Mesendoderm (in vitro differentiated cells): ENCODE measurements at regions not wholly inside any gene's neighbourhood (a gene's known extent, or its start where the extent isn't known, plus 50 kb on each side); places are given as distances from the start of the nearest gene placed in this dataset.

Experiments used
- DNase-seq: peaks from one replicate; pipeline ENCODE4 v3.0.0; 2013
- H2AK5ac ChIP-seq: 2 replicates; pipeline ENCODE4 v1.6.1; 2013; ENCODE audit warnings: low read length, inconsistent platforms
- H2BK120ac ChIP-seq: 2 replicates; pipeline ENCODE4 v1.6.1; 2013; ENCODE audit warnings: low read depth, mild to moderate bottlenecking, low read length, moderate library complexity, mixed read lengths
- H2BK15ac ChIP-seq: replicated peaks from 2 replicates; pipeline ENCODE4 v1.6.1; 2013; ENCODE audit warnings: low read depth, mild to moderate bottlenecking, moderate library complexity
- H2BK5ac ChIP-seq: 2 replicates; pipeline ENCODE4 v1.6.1; 2013; ENCODE audit warnings: low read length, inconsistent platforms
- H3K18ac ChIP-seq: 2 replicates; pipeline ENCODE4 v1.6.1; 2013; ENCODE audit warnings: mild to moderate bottlenecking, low read length, mixed read lengths
- H3K23ac ChIP-seq: one replicate; pipeline ENCODE4 v1.6.1; 2013; ENCODE audit warnings: low read length
- H3K27ac ChIP-seq: 2 replicates; pipeline ENCODE4 v1.5.1; 2013; ENCODE audit warnings: low read depth, mild to moderate bottlenecking, inconsistent platforms, low read length, moderate library complexity
- H3K27me3 ChIP-seq: 2 replicates; pipeline ENCODE4 v1.6.1; 2013; ENCODE audit warnings: low read length, control low read depth, mild to moderate bottlenecking, inconsistent platforms; ENCODE audit not compliant: insufficient read depth, poor library complexity
- H3K36me3 ChIP-seq: 2 replicates; pipeline ENCODE4 v1.6.1; 2013; ENCODE audit warnings: low read length, inconsistent platforms; ENCODE audit not compliant: control insufficient read depth, insufficient read depth
- H3K4ac ChIP-seq: one replicate; pipeline ENCODE4 v1.6.1; 2013; ENCODE audit warnings: low read depth, mild to moderate bottlenecking, low read length, moderate library complexity
- H3K4me1 ChIP-seq: 2 replicates; pipeline ENCODE4 v1.6.1; 2013; ENCODE audit warnings: low read depth, low read length, inconsistent platforms; ENCODE audit not compliant: control insufficient read depth
- H3K4me2 ChIP-seq: 2 replicates; pipeline ENCODE4 v1.6.1; 2013; ENCODE audit warnings: low read length
- H3K4me3 ChIP-seq: 2 replicates; pipeline ENCODE4 v1.5.1; 2013; ENCODE audit warnings: mild to moderate bottlenecking, low read length
- H3K56ac ChIP-seq: one replicate; pipeline ENCODE4 v1.6.1; 2013; ENCODE audit warnings: low read length
- H3K79me1 ChIP-seq: 2 replicates; pipeline ENCODE4 v1.6.1; 2013; ENCODE audit warnings: low read length, inconsistent platforms
- H3K79me2 ChIP-seq: 2 replicates; pipeline ENCODE4 v1.6.1; 2013; ENCODE audit warnings: mild to moderate bottlenecking, low read length; ENCODE audit not compliant: control insufficient read depth, insufficient read depth
- H3K9ac ChIP-seq: 2 replicates; pipeline ENCODE4 v1.6.1; 2013; ENCODE audit warnings: low read length, inconsistent platforms
- H4K5ac ChIP-seq: one replicate; pipeline ENCODE4 v1.6.1; 2013; ENCODE audit warnings: low read length
- H4K8ac ChIP-seq: one replicate; pipeline ENCODE4 v1.6.1; 2013; ENCODE audit warnings: low read depth, mild to moderate bottlenecking, control low read depth, low read length, moderate library complexity
- WGBS: extraction: QIAGEN DNeasy Blood & Tissue Kit; methylation state at CpG from one replicate; pipeline ENCODE4 v1.1.7; 2013; ENCODE audit warnings: low lambda C conversion rate, missing lambda C conversion rate; ENCODE audit not compliant: insufficient coverage; ENCODE audit errors: extremely low coverage; 5-methylcytosine and 5-hydroxymethylcytosine counted together

GRCh38 chr10:61184429-61184828, 240.4 kb upstream of the RHOBTB1 start:
- H3K9ac ChIP-seq, result no peak overlapping the region
- no peak overlapping the region for H3K18ac ChIP-seq
- H3K56ac ChIP-seq, result no peak overlapping the region
- no peak overlapping the region for H2AK5ac ChIP-seq
- no peak overlapping the region for H3K4me3 ChIP-seq
- no peak overlapping the region for H3K4me2 ChIP-seq
- no peak overlapping the region for H2BK5ac ChIP-seq
- H3K23ac ChIP-seq, result no peak overlapping the region
- H3K36me3 ChIP-seq, result no peaks in the 10 kb centered on the region
- no peak overlapping the region for H3K4ac ChIP-seq
- no peaks in the 10 kb centered on the region for H3K79me1 ChIP-seq
- H3K27ac ChIP-seq, result no peak overlapping the region
- H4K8ac ChIP-seq, result no peak overlapping the region
- WGBS, result no CpG with 5 or more reads among the region's 2 CpGs
- no peak overlapping the region for H4K5ac ChIP-seq
- DNase-seq, result no peak
- no peak overlapping the region for H2BK120ac ChIP-seq
- H2BK15ac ChIP-seq, result no peak overlapping the region
- no peaks in the 10 kb centered on the region for H3K27me3 ChIP-seq
- no peaks in the 10 kb centered on the region for H3K79me2 ChIP-seq
- no peaks in the 10 kb centered on the region for H3K4me1 ChIP-seq

DNA sequence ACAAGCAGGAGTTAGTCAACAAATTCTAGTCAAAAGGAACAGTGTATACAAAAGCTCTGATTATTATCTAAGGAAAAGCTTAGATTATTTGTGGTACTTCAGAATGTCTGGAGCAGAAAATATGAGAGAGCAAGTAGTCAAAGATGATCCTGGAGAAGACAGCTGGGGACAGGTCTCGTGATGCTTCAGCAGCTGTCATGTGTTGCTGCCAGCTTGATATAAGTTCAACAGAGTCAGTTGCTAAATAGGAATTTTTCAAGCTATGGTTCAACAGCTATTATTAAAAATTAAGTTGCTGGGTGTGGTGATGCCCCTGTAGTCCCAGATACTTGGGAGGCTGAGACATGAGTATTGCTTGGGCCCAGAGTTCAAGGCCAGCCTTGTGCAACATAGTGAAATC, 240.0 kb upstream of the RHOBTB1 start:
- H3K27ac ChIP-seq, result no peak overlapping the region
- no peak overlapping the region for H4K8ac ChIP-seq
- H3K18ac ChIP-seq, result no peak overlapping the region
- no peak overlapping the region for H2AK5ac ChIP-seq
- H3K9ac ChIP-seq, result no peak overlapping the region
- H3K79me2 ChIP-seq, result no peaks in the 10 kb centered on the region
- no peak overlapping the region for H3K4me3 ChIP-seq
- H3K56ac ChIP-seq, result no peak overlapping the region
- H3K4me2 ChIP-seq, result no peak overlapping the region
- no peak overlapping the region for H4K5ac ChIP-seq
- H3K79me1 ChIP-seq, result no peaks in the 10 kb centered on the region
- H2BK5ac ChIP-seq, result no peak overlapping the region
- no peaks in the 10 kb centered on the region for H3K4me1 ChIP-seq
- no peaks in the 10 kb centered on the region for H3K36me3 ChIP-seq
- no CpG with 5 or more reads among the region's 1 CpG for WGBS
- H3K4ac ChIP-seq, result no peak overlapping the region
- no peak for DNase-seq
- H2BK120ac ChIP-seq, result no peak overlapping the region
- H3K27me3 ChIP-seq, result no peaks in the 10 kb centered on the region
- no peak overlapping the region for H3K23ac ChIP-seq
- H2BK15ac ChIP-seq, result no peak overlapping the region

DNA sequence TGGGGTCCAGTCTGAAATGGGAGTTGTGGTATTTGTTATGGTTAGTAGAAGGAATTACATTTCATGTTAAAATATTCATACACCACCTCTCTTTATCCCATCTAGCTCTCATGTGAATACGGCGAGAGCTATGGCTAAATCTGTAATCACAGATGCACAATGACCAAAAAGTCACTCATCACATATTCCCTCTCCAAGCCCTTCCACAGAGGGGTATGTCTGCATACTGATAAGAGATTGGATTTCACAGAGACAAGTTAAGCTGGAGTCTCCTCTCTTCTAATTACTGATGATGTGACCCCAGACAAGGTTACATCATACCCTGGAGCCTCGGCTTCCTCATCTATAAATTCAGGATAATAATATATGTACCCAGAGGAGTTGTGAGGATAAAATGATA, 237.8 kb upstream of the RHOBTB1 start:
- H3K4me2 ChIP-seq, result no peak overlapping the region
- H3K9ac ChIP-seq, result no peak overlapping the region
- no peak overlapping the region for H3K27ac ChIP-seq
- H3K27me3 ChIP-seq, result no peaks in the 10 kb centered on the region
- no CpG with 5 or more reads among the region's 3 CpGs for WGBS
- H2BK5ac ChIP-seq, result no peak overlapping the region
- H2AK5ac ChIP-seq, result no peak overlapping the region
- no peak overlapping the region for H3K18ac ChIP-seq
- no peak overlapping the region for H3K4ac ChIP-seq
- no peaks in the 10 kb centered on the region for H3K36me3 ChIP-seq
- no peak for DNase-seq
- no peak overlapping the region for H4K5ac ChIP-seq
- H3K4me3 ChIP-seq, result no peak overlapping the region
- H2BK15ac ChIP-seq, result no peak overlapping the region
- H3K79me1 ChIP-seq, result no peaks in the 10 kb centered on the region
- no peak overlapping the region for H3K56ac ChIP-seq
- H4K8ac ChIP-seq, result no peak overlapping the region
- no peak overlapping the region for H3K23ac ChIP-seq
- no peaks in the 10 kb centered on the region for H3K79me2 ChIP-seq
- no peaks in the 10 kb centered on the region for H3K4me1 ChIP-seq
- no peak overlapping the region for H2BK120ac ChIP-seq

- Histone ChIP-seq H3K36me3 (no peaks in the 10 kb centered on the region), H2BK15ac (no peak overlapping the region), H3K27me3 (no peaks in the 10 kb centered on the region), H3K4me2 (no peak overlapping the region), H3K23ac (no peak overlapping the region), H3K4me1 (no peaks in the 10 kb centered on the region), H2BK5ac (no peak overlapping the region), H2BK120ac (no peak overlapping the region), H2AK5ac (no peak overlapping the region), H3K4ac (no peak overlapping the region), H3K18ac (no peak overlapping the region), H3K79me2 (no peaks in the 10 kb centered on the region), H4K5ac (no peak overlapping the region), H3K56ac (no peak overlapping the region), H4K8ac (no peak overlapping the region), H3K79me1 (no peaks in the 10 kb centered on the region), H3K9ac (no peak overlapping the region), H3K4me3 (no peak overlapping the region), H3K27ac (no peak overlapping the region)
- WGBS, result no CpG with 5 or more reads among the region's 3 CpGs
- no peak for DNase-seq
Measured at GRCh38 chr10:61179771-61180170, 235.8 kb upstream of the RHOBTB1 start.

- no peak overlapping the region for H3K4me3 ChIP-seq
- H3K79me1 ChIP-seq, result no peaks in the 10 kb centered on the region
- WGBS, result no CpG with 5 or more reads among the region's 3 CpGs
- DNase-seq, result no peak
- no peak overlapping the region for H4K5ac ChIP-seq
- H3K18ac ChIP-seq, result no peak overlapping the region
- no peaks in the 10 kb centered on the region for H3K4me1 ChIP-seq
- H4K8ac ChIP-seq, result no peak overlapping the region
- no peak overlapping the region for H3K4me2 ChIP-seq
- H3K79me2 ChIP-seq, result no peaks in the 10 kb centered on the region
- no peak overlapping the region for H3K23ac ChIP-seq
- no peak overlapping the region for H3K4ac ChIP-seq
- H3K27me3 ChIP-seq, result no peaks in the 10 kb centered on the region
- H2BK120ac ChIP-seq, result no peak overlapping the region
- H3K36me3 ChIP-seq, result no peaks in the 10 kb centered on the region
- H2BK15ac ChIP-seq, result no peak overlapping the region
- H2BK5ac ChIP-seq, result no peak overlapping the region
- H3K56ac ChIP-seq, result no peak overlapping the region
- no peak overlapping the region for H2AK5ac ChIP-seq
- H3K27ac ChIP-seq, result no peak overlapping the region
- no peak overlapping the region for H3K9ac ChIP-seq
Measured at GRCh38 chr10:61176424-61176823, 232.4 kb upstream of the RHOBTB1 start.

GRCh38 chr10:61175316-61175715, 231.3 kb upstream of the RHOBTB1 start:
- Histone ChIP-seq H2BK120ac (no peak overlapping the region), H3K9ac (no peak overlapping the region), H3K27me3 (no peaks in the 10 kb centered on the region), H3K79me2 (no peaks in the 10 kb centered on the region), H3K18ac (no peak overlapping the region), H3K79me1 (no peaks in the 10 kb centered on the region), H4K5ac (no peak overlapping the region), H3K4me3 (no peak overlapping the region), H3K27ac (no peak overlapping the region), H2BK15ac (no peak overlapping the region), H3K23ac (no peak overlapping the region), H4K8ac (no peak overlapping the region), H3K4me2 (no peak overlapping the region), H2AK5ac (no peak overlapping the region), H3K36me3 (no peaks in the 10 kb centered on the region), H2BK5ac (no peak overlapping the region), H3K4ac (no peak overlapping the region), H3K56ac (no peak overlapping the region), H3K4me1 (no peaks in the 10 kb centered on the region)
- DNase-seq, result no peak
